HG03103 (cell line): ENCODE measurements at regions not wholly inside any gene's neighbourhood (a gene's known extent, or its start where the extent isn't known, plus 50 kb on each side); places are given as distances from the start of the nearest gene placed in this dataset.

Experiments used
- ATAC-seq: cut with Tn5 transposase; IDR thresholded peaks from one replicate; pipeline ENCODE4 v1.9.1; 2021; ENCODE audit warnings: low read depth; ENCODE audit not compliant: unreplicated experiment

GRCh38 chr15:46589088-46589487, 954.3 kb downstream of the SQOR start:
- no peak for ATAC-seq

- no peak for ATAC-seq
Observed at GRCh38 chr15:46591462-46591861, 956.6 kb downstream of the SQOR start.

DNA sequence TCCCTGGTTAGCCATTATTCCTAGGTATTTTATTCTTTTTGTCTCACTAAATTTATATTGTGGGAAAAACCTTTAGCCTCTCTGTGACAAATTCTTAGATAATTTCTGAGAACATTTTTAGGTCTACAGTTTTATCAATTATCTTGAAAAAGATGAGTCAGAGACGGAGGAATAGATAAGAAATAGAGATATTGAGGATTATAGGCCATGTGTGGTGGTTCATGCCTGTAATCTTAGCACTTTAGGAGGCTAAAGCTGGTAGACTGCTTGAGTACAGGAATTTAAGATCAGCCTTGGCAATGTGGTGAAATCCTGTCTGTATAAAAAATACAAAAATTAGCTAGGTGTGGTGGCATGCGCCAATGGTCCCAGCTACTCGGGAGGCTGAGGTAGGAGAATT, 960.2 kb downstream of the SQOR start:
- no peak for ATAC-seq

DNA sequence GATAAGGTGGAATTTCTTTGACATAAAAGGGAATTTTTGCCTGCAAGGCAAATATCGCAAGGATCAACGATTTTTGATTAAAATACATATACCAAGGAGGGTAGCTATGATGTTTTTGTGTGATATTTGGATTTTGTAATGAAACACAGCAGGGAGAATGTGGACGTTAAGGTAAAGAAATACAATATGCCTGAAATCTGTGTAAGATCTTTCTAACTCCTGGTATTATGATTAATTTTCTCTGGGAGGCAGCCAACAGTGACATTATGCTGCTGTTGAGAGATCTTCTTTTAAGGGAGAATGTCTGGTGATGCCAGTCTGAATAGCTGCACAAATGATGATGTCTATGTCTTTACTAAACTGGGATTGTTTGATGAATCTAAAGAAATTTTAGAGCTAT, 972.2 kb downstream of the SQOR start:
- no peak for ATAC-seq

DNA sequence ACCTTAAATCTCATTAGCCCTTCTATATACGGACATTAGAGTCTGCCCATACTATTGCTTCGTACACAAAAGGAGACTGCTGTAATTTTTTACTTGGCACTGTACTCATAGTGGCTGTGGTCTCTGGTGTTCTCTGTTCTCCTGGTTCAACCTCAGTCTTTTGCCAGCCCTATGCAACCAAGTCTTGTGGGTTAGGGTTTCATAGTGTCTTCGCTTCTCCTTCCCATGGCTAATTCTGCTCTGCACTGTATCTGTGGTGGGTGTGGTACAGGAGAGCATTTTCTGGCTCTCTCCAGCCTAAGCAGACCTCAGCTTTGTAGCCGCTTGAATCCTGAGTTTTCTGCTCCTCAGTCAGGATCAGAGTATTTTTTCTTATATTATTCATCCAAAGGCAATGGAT, 981.2 kb downstream of the SQOR start:
- no peak for ATAC-seq

- no peak for ATAC-seq
Observed at GRCh38 chr15:46617507-46617906, 982.7 kb downstream of the SQOR start.

- no peak for ATAC-seq
Observed at GRCh38 chr15:46618984-46619383, 984.2 kb downstream of the SQOR start.

- no peak for ATAC-seq
Observed at GRCh38 chr15:46620392-46621013, 985.7 kb downstream of the SQOR start.

- ATAC-seq, result no peak
Observed at GRCh38 chr15:46622851-46623250, 988.0 kb downstream of the SQOR start.

GRCh38 chr15:46636206-46636605, 1001.4 kb downstream of the SQOR start:
- ATAC-seq, result no peak

DNA sequence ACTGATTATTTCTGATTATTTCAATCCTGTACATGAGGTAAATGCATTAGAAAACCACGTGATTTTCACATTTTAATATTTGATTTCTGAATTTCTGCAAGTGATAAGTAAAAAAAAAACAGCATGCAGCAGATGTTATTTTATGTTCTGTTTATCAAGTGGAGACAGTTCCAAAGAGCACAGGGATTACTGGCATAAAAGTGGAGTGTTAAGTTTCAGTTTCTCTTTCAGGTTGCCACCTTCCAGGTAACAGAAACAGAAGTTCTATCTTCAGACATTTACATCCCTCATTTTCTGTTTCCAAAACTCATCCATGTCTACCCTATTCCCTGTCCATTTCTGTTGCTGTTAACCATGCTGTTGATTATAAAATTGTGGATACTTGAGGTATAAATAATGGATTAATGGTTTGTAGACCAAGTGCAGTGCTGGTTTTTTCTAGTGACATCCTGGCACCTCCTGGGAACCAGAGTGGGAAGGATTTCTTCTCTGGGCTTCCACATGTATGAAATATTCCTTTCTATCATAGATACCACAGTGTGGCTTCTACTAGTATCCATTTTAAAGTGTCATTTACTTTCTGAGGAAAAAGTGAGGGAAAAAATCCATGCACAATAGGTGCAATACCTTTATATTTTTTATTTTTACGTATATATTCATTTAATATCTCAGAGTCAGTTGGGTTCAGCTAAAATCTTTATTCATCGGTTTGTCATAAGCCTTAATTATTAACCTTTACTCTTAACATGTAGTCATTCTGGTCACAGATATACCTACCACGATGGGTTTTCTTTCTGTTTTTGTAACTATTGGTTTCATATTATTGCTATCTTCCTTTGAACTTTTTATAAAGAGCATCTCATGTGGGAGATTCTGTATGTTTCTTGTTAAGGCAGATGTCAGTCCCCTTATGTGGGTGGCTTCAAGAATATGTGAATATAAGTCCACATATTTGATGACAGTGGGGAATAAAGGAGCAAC, 1010.0 kb downstream of the SQOR start:
- ATAC-seq, result no peak

GRCh38 chr15:46646490-46646889, 1011.7 kb downstream of the SQOR start:
- ATAC-seq, result no peak

- ATAC-seq, result no peak
Observed at GRCh38 chr15:46647046-46647445, 1012.2 kb downstream of the SQOR start.

GRCh38 chr15:46652266-46652665, 1017.4 kb downstream of the SQOR start:
- no peak for ATAC-seq

DNA sequence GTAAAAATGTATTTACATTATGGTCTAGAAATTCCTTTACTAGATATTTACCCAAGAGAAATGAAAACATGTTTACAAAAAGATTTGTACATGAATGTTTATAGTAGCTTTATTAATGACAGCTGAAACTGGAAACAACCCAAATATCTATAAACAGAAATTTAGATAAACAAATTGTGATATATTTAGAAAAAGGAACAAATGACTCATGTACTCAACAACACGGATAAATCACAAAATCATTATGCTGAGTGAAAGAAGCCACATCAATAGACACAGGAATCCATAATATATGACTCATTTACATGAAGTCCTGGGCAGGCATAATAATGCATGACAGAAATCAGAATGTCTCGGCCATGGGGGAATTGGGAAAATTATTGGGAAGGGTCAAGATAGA, 1020.2 kb downstream of the SQOR start:
- ATAC-seq, result no peak

GRCh38 chr15:46660096-46660842, 1025.4 kb downstream of the SQOR start:
- ATAC-seq, result no peak

DNA sequence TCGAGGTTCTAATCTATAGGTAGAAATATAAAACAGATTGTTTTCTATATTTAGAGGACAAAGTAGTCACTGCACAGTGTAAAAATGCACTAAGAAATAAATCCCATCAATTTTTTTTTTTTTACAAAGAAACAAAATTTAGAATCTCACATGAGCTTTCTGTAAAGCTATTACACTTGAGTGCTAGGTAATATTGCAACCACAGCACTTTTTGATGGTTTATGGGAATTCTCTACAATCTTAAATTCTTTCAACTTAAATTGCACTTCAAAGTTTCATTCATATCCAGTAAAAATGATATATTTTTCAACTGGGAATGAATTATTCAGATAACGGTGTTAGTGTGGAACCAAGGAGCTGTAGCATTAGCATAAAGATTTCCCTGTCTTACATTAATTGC, 1035.4 kb downstream of the SQOR start:
- no peak for ATAC-seq

DNA sequence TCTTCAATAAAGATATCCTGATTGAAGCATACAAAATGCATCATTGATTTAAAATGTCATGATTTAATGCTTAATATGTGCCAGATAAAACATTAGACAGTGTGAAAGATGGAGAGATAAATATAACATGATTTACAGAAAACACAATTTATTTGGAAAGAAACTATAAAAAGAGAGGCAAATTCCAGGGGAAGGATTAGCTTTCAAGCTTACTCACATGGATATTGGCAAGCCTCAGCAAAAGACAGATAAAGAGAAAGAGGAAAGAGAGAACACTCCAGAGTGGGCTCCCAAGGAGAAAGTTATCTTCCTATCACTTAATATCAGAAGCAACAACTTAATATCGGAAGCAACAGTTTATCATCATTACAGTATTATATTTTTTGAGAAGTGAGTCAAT, 1036.5 kb downstream of the SQOR start:
- no peak for ATAC-seq

- no peak for ATAC-seq
Observed at GRCh38 chr15:46672041-46672440, 1037.2 kb downstream of the SQOR start.

GRCh38 chr15:46676233-46677206, 1040.8 kb upstream of the SEMA6D start:
- ATAC-seq, result no peak
